AG10803 (cell line): ENCODE measurements at regions not wholly inside any gene's neighbourhood (a gene's known extent, or its start where the extent isn't known, plus 50 kb on each side); places are given as distances from the start of the nearest gene placed in this dataset.

ENCODE experiments used
- DNase-seq: peaks from one replicate; pipeline ENCODE4 v3.0.0; 2010; ENCODE audit warnings: low read depth
- H3K4me3 ChIP-seq: 2 replicates; pipeline ENCODE4 v1.5.1; 2011; ENCODE audit warnings: mild to moderate bottlenecking, low read length, control low read depth
- CTCF ChIP-seq: conservative IDR thresholded peaks from 2 replicates; pipeline ENCODE4 v1.5.1; 2011; ENCODE audit warnings: mild to moderate bottlenecking, low read length, control low read depth, inconsistent platforms

DNA sequence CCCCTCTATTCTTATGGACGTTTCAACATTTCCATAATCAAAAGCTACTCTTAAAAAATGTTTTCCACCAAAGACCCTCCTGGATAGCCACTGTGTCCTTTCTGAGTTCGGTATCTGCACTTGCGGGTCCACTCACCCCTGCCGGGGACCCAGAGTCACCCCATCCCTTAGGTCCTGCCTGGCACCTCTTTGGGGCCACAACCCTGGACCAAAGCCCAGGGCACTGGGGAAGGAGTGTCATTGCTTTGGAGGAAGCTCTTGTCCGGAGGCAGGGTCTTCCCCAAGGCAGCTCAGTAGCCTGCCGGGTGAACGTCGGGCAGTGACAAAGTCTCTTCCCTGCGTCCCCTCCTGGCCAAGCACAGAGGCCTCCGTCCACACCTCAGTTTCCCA, 129.6 kb downstream of the RFLNA start:
- DNase-seq, result no peak
- no peak for TF ChIP-seq CTCF
- no peak overlapping the region for H3K4me3 ChIP-seq

- no peak overlapping the region for H3K4me3 ChIP-seq
- TF ChIP-seq CTCF, result no peak
- DNase-seq, result no peak
Measured at GRCh38 chr12:124423761-124424515, 129.0 kb downstream of the RFLNA start.

GRCh38 chr12:124422570-124423523, 128.0 kb downstream of the RFLNA start:
- H3K4me3 ChIP-seq, result peak overlapping the region; percentile 44
- DNase-seq, result peak; percentile 95
- TF ChIP-seq CTCF, result peak; percentile 11; the same call in 1 of the 2 replicates

DNA sequence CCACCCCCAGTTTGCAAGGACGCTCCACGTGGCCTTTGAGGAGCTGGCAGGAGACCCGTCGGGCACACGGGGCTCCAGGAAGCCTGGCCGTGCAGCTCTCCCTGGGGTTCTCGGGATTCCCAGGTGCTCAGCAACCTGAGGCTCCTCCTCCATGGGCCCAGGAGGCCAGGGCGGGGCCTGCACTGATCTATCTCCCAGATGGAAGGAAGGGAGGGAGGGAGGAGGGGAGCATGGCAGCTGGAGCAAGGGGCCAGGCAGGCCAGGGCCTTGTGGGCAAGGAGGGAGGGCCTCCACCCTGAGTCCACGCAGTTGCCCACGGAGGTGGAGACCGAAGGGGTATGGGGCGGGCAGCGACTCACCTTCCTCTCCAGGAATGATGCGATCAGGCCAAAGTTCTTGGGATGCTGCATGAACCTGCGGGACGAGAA, 127.3 kb downstream of the RFLNA start:
- no peak for TF ChIP-seq CTCF
- peak overlapping the region; percentile 44 for H3K4me3 ChIP-seq
- DNase-seq, result no peak

- H3K4me3 ChIP-seq, result no peak overlapping the region
- DNase-seq, result no peak
- no peak for TF ChIP-seq CTCF
Measured at GRCh38 chr12:124420996-124421674, 126.2 kb downstream of the RFLNA start.

DNA sequence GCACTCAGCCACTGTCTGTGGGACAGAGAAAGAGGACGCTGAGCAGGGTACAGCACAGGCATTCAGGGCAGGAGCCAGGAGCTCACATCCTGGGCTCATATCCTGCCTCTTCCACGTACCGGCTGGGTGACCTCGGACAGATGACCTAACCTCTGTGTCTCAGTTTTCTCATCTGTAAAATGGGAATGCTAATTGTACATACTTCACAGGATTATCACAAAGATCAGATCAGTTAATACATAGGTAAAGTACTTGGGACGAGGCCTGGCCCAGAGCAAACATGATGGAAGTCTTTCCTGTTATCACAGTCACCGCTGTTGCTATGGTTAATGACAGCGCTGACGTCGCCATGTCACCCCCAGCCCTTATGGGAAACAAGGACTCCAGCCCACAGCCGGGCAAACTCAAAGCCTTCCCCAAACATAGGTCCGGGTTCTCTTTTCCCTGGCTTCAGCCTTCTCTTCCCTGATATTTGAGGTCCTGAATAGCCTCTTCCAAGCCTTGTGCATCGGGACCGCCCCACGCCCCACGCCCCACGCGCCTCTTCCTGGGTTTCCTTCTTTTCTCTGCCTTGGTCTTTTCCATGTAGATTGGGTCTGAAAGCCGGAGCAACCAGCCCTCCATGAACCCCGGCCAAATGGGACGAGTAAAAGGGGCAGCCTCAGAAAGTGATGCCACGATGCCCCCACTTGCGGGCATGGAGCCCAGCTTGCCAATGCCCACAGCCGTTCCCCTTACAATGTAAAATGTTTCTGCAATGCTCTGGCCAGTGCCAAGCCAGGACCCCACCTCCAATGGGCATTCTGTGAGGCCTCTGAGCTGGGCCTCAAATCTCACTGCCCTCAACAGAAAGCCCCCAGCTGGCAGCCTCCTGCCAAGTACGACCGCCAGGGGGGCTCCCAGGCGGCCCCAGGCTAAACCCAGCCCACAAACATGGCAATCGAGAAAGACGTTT, 125.4 kb downstream of the RFLNA start:
- TF ChIP-seq CTCF, result no peak
- no peak overlapping the region for H3K4me3 ChIP-seq
- DNase-seq, result no peak
